KMS-11 (cell line): ENCODE measurements at regions not wholly inside any gene's neighbourhood (a gene's known extent, or its start where the extent isn't known, plus 50 kb on each side); places are given as distances from the start of the nearest gene placed in this dataset.
A peak's percentile ranks its signal among the peaks of the same experiment; 100 is the strongest.

Experiments used
- H2AFZ ChIP-seq: fragments of 200-600 bp; sonication (generic); 2 replicates; pipeline ENCODE4 v1.6.1; 2016; ENCODE audit warnings: antibody characterized with exemption, mixed run types, low read depth
- H3K27ac ChIP-seq: fragments of 200-600 bp; sonication (generic); 2 replicates; pipeline ENCODE4 v1.6.1; 2016; ENCODE audit warnings: mild to moderate bottlenecking, mixed run types
- H3K27me3 ChIP-seq: fragments of 200-600 bp; sonication (generic); 2 replicates; pipeline ENCODE4 v1.6.1; 2017; ENCODE audit warnings: mild to moderate bottlenecking, low read depth, mixed run types, moderate library complexity; ENCODE audit not compliant: insufficient read depth
- H3K36me3 ChIP-seq: fragments of 200-600 bp; sonication (generic); 2 replicates; pipeline ENCODE4 v1.6.1; 2017; ENCODE audit warnings: mild to moderate bottlenecking, mixed run types; ENCODE audit not compliant: insufficient read depth
- H3K4me1 ChIP-seq: fragments of 200-600 bp; sonication (generic); 2 replicates; pipeline ENCODE4 v1.6.1; 2016; ENCODE audit warnings: mild to moderate bottlenecking, low read depth, mixed run types; ENCODE audit not compliant: poor library complexity, severe bottlenecking
- H3K4me2 ChIP-seq: fragments of 200-600 bp; sonication (generic); 2 replicates; pipeline ENCODE4 v1.7.0; 2016; ENCODE audit warnings: mild to moderate bottlenecking, mixed run types
- H3K4me3 ChIP-seq: fragments of 200-600 bp; sonication (generic); IDR thresholded peaks from 2 replicates; pipeline ENCODE4 v1.6.1; 2017; ENCODE audit warnings: low read depth, low read length, mixed read lengths; ENCODE audit not compliant: insufficient read depth
- H3K79me2 ChIP-seq: fragments of 200-600 bp; sonication (generic); 2 replicates; pipeline ENCODE4 v1.6.1; 2016; ENCODE audit warnings: low read depth, mixed run types; ENCODE audit not compliant: insufficient read depth
- H3K9ac ChIP-seq: fragments of 200-600 bp; sonication (generic); 2 replicates; pipeline ENCODE4 v1.6.1; 2016; ENCODE audit warnings: mild to moderate bottlenecking, mixed run types
- H4K20me1 ChIP-seq: fragments of 200-600 bp; sonication (generic); 2 replicates; pipeline ENCODE4 v1.6.1; 2016; ENCODE audit warnings: mild to moderate bottlenecking, mixed run types; ENCODE audit not compliant: insufficient read depth
- TF ChIP-seq, protein P1 (sequence below): fragments of 200-600 bp; sonication (generic); conservative IDR thresholded peaks from 2 replicates; pipeline ENCODE4 v1.6.1; 2017; ENCODE audit warnings: low read depth, mild to moderate bottlenecking, antibody characterized with exemption, low read length, moderate library complexity, mixed read lengths

DNA sequence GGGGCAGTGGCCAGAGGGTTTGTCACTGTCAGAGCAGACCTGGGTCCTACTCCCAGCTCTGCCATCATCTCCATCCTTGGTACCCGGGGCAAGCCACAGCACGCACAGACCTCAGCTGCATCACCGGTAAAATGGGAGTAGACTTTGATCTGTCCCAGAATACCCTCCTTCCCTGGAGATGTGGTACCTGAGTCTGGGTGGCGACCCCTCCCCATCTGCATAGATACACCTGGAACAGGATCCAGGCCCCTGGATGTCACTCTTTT lies 64.0 kb downstream of the ZFP36L2 start:
- H3K4me3 ChIP-seq = no peak overlapping the region
- TF ChIP-seq, protein P1, sequence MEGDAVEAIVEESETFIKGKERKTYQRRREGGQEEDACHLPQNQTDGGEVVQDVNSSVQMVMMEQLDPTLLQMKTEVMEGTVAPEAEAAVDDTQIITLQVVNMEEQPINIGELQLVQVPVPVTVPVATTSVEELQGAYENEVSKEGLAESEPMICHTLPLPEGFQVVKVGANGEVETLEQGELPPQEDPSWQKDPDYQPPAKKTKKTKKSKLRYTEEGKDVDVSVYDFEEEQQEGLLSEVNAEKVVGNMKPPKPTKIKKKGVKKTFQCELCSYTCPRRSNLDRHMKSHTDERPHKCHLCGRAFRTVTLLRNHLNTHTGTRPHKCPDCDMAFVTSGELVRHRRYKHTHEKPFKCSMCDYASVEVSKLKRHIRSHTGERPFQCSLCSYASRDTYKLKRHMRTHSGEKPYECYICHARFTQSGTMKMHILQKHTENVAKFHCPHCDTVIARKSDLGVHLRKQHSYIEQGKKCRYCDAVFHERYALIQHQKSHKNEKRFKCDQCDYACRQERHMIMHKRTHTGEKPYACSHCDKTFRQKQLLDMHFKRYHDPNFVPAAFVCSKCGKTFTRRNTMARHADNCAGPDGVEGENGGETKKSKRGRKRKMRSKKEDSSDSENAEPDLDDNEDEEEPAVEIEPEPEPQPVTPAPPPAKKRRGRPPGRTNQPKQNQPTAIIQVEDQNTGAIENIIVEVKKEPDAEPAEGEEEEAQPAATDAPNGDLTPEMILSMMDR = no peak
- H3K27ac ChIP-seq = no peak overlapping the region

DNA sequence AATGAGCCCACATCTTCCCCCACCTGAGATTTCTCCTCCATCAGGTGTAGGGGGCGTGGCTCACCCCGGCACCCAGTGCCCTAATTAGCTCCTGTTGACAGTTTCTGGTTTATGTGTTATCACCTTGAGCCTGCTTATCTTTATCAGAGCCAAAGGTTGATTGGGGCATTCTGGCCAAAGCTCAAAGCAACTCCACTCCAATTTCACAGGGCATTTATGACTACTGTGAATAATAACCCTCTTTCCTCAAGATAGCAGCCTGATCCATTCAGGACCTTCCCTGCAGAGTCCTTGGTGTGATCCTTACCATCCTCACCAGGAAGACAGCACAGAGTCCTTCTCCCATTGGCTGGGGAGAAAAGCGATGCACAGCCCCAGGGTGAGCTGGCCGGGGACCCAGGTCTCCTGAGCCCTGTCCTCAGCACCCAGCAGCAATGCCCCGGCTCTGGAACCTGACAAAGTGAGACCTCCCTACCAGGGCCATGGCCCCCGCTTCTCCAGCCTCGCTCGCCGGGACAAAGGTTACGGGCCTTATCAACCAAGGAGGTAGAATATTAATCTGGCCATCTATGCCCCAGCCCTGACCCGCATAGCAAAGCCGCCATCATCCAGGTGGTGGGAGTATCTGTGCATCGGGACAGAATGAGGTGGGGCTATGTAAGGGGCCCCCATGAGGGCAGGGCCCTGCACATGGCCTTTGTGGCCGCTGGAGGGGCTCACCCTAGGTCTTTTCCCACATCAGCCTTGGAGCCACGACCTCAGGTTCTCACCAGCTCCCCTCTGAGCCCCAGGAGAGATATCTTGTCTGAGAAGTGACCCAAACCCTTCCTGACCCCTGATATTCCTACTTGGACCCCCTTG lies 64.5 kb downstream of the ZFP36L2 start:
- Histone ChIP-seq H3K27ac (no peak overlapping the region), H3K4me3 (no peak overlapping the region), H2AFZ (no peak overlapping the region), H3K4me1 (peaks cover 49% of the 10 kb centered on the region), H3K27me3 (no peaks in the 10 kb centered on the region), H3K4me2 (no peak overlapping the region), H4K20me1 (no peaks in the 10 kb centered on the region), H3K9ac (no peak overlapping the region), H3K79me2 (no peaks in the 10 kb centered on the region), H3K36me3 (no peaks in the 10 kb centered on the region)
- TF ChIP-seq, protein P1 = no peak

More for the DNA sequence above, 64.0 kb downstream of the ZFP36L2 start:
- H3K79me2 ChIP-seq = no peaks in the 10 kb centered on the region
- no peak overlapping the region for H3K4me2 ChIP-seq
- no peak overlapping the region for H2AFZ ChIP-seq
- H4K20me1 ChIP-seq = no peaks in the 10 kb centered on the region
- H3K27me3 ChIP-seq = no peaks in the 10 kb centered on the region
- no peak overlapping the region for H3K9ac ChIP-seq
- H3K36me3 ChIP-seq = no peaks in the 10 kb centered on the region
- peaks cover 49% of the 10 kb centered on the region for H3K4me1 ChIP-seq

DNA sequence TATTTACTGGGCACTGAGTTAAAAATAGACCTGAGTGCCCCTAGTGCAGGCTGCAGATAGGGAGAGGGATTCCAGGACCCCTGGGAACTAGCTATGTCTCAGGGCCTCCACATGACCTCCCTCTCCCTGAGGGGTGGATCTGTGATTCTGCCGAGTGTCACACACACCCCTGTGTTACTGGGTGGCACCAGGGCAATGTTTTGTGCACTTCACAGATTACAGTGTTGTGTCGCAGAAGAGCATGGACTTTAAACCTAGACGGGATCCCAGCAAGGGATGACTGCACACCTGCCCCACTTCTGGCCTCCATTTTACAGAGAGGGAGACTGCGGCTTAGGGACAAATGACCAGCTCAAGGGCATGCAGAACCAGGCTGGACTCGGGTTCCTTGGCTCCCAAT lies 65.6 kb downstream of the ZFP36L2 start:
- H3K4me2 ChIP-seq = no peak overlapping the region
- TF ChIP-seq, protein P1 = no peak
- peaks cover 60% of the 10 kb centered on the region for H3K4me1 ChIP-seq
- H3K36me3 ChIP-seq = no peaks in the 10 kb centered on the region
- no peaks in the 10 kb centered on the region for H4K20me1 ChIP-seq
- no peaks in the 10 kb centered on the region for H3K79me2 ChIP-seq
- H2AFZ ChIP-seq = no peak overlapping the region
- no peak overlapping the region for H3K9ac ChIP-seq
- H3K27me3 ChIP-seq = no peaks in the 10 kb centered on the region
- H3K4me3 ChIP-seq = no peak overlapping the region
- H3K27ac ChIP-seq = no peak overlapping the region

DNA sequence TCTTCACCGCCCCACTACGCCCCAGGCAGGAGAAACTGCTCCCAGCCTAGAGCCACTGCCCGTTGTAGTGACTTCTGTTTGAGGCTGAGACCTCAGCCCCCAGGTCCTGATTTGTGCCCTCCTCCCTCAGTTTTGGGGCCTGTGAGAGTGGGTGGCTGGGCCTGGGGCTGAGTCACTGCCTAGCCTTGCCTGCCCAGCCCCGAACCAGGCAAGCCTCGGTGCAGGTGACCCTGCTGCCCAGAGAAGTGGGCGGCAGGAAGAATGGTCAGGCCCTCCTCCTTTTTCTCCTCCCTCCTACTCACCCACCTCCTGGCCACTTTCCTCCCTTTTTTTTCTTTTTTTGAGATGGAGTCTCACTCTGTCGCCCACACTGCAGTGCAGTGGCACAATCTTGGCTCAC lies 66.6 kb downstream of the ZFP36L2 start:
- Histone ChIP-seq H3K9ac (peak overlapping the region; percentile 64), H3K4me3 (no peak overlapping the region), H4K20me1 (no peaks in the 10 kb centered on the region), H3K4me1 (peaks cover 61% of the 10 kb centered on the region), H3K36me3 (no peaks in the 10 kb centered on the region), H3K27me3 (no peaks in the 10 kb centered on the region), H3K79me2 (no peaks in the 10 kb centered on the region), H3K27ac (peak overlapping the region; percentile 94), H2AFZ (peak overlapping the region; percentile 53; the same call in 1 of the 2 replicates), H3K4me2 (peak overlapping the region; percentile 84; the same call in 1 of the 2 replicates)
- TF ChIP-seq, protein P1 = no peak
